GM12891 (cell line): ENCODE measurements at regions not wholly inside any gene's neighbourhood (a gene's known extent, or its start where the extent isn't known, plus 50 kb on each side); places are given as distances from the start of the nearest gene placed in this dataset.

Experiments
- POLR2A ChIP-seq: IDR thresholded peaks from 2 replicates; pipeline ENCODE4 v1.6.1; 2011; ENCODE audit warnings: low read depth, low read length, control low read depth
- POLR2AphosphoS5 ChIP-seq: IDR thresholded peaks from 2 replicates; pipeline ENCODE4 v1.6.1; 2011; ENCODE audit warnings: low read depth, low read length, control low read depth
- SPI1 ChIP-seq: IDR thresholded peaks from 2 replicates; pipeline ENCODE4 v1.6.1; 2011; ENCODE audit warnings: low read depth, low read length, control low read depth
- TAF1 ChIP-seq: IDR thresholded peaks from 2 replicates; pipeline ENCODE4 v1.6.1; 2011; ENCODE audit warnings: low read depth, low read length, control low read depth

DNA sequence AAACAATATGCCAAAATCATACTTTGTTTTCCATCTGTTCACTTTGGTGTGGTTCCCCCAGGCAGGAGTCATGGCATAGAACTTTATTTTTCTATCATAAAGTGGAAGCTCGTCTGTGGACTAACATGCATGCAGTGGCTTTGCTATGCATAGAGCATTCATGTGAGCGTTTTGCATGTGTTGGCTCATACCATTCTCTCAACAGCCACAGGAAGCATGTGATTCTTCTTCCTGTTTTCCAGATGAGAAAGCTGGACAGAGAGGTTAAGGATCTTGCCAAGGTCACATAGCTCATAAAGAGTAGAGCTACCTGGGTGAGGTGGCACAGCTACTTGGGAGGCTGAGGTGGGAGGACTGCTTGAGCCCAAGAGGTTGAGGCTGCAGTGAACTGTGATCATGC lies 123.4 kb upstream of the HDGFL1 start:
- TF ChIP-seq POLR2A (no peak), TAF1 (no peak), POLR2AphosphoS5 (no peak), SPI1 (no peak)
